Suprapubic skin (tissue), 4 donors: ENCODE measurements at regions not wholly inside any gene's neighbourhood (a gene's known extent, or its start where the extent isn't known, plus 50 kb on each side); places are given as distances from the start of the nearest gene placed in this dataset.

Source experiments
- DNase-seq, 2 donors: peaks; one replicate each; pipeline ENCODE4 v3.0.0-alpha.2; 2019; ENCODE audit warnings: low spot score in 2 of 2
- H3K27ac ChIP-seq: fragments of 200-600 bp; sonication (generic); one replicate; pipeline ENCODE4 v1.5.1; 2019
- H3K27me3 ChIP-seq: fragments of 200-600 bp; sonication (generic); one replicate; pipeline ENCODE4 v1.5.1; 2019
- H3K36me3 ChIP-seq: fragments of 200-600 bp; sonication (generic); one replicate; pipeline ENCODE4 v1.5.1; 2019
- H3K4me1 ChIP-seq: fragments of 200-600 bp; sonication (generic); one replicate; pipeline ENCODE4 v1.5.1; 2019
- H3K4me3 ChIP-seq: fragments of 200-600 bp; sonication (generic); one replicate; pipeline ENCODE4 v1.5.1; 2019; ENCODE audit warnings: mild to moderate bottlenecking
- H3K9me3 ChIP-seq: fragments of 200-600 bp; sonication (generic); one replicate; pipeline ENCODE4 v1.5.1; 2019
- EP300 ChIP-seq: sonication (generic); formaldehyde crosslinking; IDR thresholded peaks from one replicate; pipeline ENCODE4 v1.6.1; 2017; ENCODE audit warnings: antibody characterized with exemption
- POLR2A ChIP-seq, 2 donors: fragments of 450-650 bp; IDR thresholded peaks; one replicate each; pipeline ENCODE4 v1.6.1; 2017; ENCODE audit warnings: antibody characterized with exemption in 2 of 2, mild to moderate bottlenecking in 2 of 2, moderate library complexity in 2 of 2
- POLR2AphosphoS5 ChIP-seq, 3 donors: sonication (generic); formaldehyde crosslinking; IDR thresholded peaks; one replicate each; pipeline ENCODE4 v1.6.1; 2017; ENCODE audit warnings: antibody characterized with exemption in 3 of 3
- WGBS: methylation state at CpG from one replicate; pipeline ENCODE4 v1.1.5; 2018; 5-methylcytosine and 5-hydroxymethylcytosine counted together
- TF ChIP-seq, protein P1 (sequence below), 2 donors: fragments of 200-600 bp in 1 of 2; fragments of 450-650 bp in 1 of 2; sonication (generic) in 1 of 2; IDR thresholded peaks; one replicate each; pipeline ENCODE4 v1.5.1; 2016 to 2019; ENCODE audit warnings: antibody characterized with exemption in 2 of 2, mild to moderate bottlenecking in 1 of 2, moderate library complexity in 1 of 2

DNA sequence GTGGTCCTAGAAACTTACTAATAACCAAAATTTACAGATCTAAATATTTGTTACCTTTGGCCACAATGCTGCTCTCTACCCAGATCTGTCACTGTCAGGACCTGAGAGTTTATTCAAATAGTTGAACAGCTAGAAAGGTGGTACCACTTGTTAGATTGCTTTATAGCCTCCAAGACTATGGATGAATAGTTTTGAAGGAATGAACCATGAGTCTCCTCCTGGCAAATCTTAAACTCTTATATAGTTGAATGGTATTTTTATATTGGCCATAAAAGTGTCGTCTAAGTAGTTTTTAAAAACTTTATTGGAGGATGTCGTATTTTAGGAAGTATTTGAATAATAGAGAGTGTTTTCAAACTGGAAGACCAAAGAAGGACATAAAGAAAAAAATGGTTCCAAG, 178.7 kb downstream of the AHR start:
- H3K4me3 ChIP-seq: no peak overlapping the region
- H3K27ac ChIP-seq: no peak overlapping the region
- no peak for DNase-seq
- WGBS: 80% methylated on average over 2 of the region's 2 CpGs
- no peaks in the 10 kb centered on the region for H3K36me3 ChIP-seq
- no peaks in the 10 kb centered on the region for H3K4me1 ChIP-seq
- no peaks in the 10 kb centered on the region for H3K9me3 ChIP-seq
- TF ChIP-seq, protein P1, sequence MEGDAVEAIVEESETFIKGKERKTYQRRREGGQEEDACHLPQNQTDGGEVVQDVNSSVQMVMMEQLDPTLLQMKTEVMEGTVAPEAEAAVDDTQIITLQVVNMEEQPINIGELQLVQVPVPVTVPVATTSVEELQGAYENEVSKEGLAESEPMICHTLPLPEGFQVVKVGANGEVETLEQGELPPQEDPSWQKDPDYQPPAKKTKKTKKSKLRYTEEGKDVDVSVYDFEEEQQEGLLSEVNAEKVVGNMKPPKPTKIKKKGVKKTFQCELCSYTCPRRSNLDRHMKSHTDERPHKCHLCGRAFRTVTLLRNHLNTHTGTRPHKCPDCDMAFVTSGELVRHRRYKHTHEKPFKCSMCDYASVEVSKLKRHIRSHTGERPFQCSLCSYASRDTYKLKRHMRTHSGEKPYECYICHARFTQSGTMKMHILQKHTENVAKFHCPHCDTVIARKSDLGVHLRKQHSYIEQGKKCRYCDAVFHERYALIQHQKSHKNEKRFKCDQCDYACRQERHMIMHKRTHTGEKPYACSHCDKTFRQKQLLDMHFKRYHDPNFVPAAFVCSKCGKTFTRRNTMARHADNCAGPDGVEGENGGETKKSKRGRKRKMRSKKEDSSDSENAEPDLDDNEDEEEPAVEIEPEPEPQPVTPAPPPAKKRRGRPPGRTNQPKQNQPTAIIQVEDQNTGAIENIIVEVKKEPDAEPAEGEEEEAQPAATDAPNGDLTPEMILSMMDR (IDR thresholded peaks at IDR 0.05): no peak
- no peak for TF ChIP-seq POLR2A (IDR thresholded peaks at IDR 0.05)
- TF ChIP-seq EP300: no peak
- H3K27me3 ChIP-seq: no peaks in the 10 kb centered on the region

DNA sequence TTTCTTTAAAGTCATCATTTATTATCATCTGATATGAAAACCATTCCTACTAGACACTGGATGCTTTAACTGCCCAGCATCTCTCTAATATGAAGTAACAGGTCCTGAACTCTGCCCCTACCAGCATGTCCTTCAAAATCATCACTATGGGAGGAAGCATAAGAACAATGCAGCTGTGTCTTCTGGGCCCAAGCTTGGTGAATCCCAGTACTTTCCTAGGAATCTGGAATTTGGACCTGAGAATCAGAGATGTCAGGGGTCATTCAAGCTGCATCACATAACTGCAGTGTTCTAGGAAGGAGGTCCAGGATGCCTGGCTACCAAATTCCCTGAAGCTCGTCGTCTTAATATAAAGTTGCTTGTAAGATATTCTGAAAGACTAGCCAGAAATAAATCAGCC, 182.7 kb downstream of the AHR start:
- DNase-seq: no peak
- 89% methylated on average over 2 of the region's 2 CpGs for WGBS
- Histone ChIP-seq H3K27me3 (no peaks in the 10 kb centered on the region), H3K27ac (no peak overlapping the region), H3K9me3 (no peaks in the 10 kb centered on the region), H3K4me3 (no peak overlapping the region), H3K4me1 (no peaks in the 10 kb centered on the region), H3K36me3 (no peaks in the 10 kb centered on the region)
- TF ChIP-seq EP300 (no peak), POLR2A (IDR thresholded peaks at IDR 0.05) (no peak)

DNA sequence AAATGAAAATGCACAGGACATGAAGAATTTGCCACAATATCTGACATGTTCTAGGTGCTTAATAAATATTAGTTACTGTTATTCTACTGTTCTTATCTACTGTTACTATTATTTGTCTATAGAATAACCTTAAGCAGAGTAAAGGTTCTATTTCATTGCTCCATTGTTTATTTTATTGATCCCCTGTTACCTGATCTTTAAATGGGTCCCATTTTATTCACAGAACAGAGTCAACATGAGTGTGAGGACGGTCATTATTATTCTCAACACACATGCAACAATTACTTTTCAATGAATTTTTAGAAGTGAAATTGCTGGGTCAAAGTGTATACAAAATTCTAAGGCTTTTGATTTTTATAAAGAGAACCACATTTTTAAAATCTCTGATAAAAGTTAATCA, 186.9 kb downstream of the AHR start:
- Histone ChIP-seq H3K4me3 (no peak overlapping the region), H3K36me3 (no peaks in the 10 kb centered on the region), H3K4me1 (peaks cover 15% of the 10 kb centered on the region), H3K27ac (no peak overlapping the region), H3K27me3 (no peaks in the 10 kb centered on the region), H3K9me3 (no peaks in the 10 kb centered on the region)
- TF ChIP-seq, protein P1 (IDR thresholded peaks at IDR 0.05): no peak
- no peak for TF ChIP-seq EP300
- TF ChIP-seq POLR2A (IDR thresholded peaks at IDR 0.05): no peak
- no peak for TF ChIP-seq POLR2AphosphoS5 (IDR thresholded peaks at IDR 0.05)
- 96% methylated on average over 1 of the region's 1 CpG for WGBS
- DNase-seq: no peak

DNA sequence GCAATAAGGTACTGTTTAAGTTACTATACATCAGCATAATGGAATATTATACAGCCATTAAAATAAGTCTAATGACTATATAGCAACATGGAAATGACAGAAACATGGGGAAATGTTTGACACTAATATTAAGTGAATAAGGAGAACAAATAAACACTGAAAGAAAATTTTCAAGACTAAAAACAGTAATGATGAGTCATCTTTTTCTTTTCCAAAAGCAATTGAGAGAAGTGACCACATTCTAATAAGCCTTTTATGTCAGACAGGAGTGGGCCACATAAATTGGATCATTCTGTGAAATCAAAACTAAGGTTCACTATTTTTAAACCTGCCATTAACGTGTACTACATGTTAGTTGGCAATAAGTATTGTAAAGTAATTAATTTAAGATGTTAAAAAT, 187.5 kb downstream of the AHR start:
- no peaks in the 10 kb centered on the region for H3K36me3 ChIP-seq
- WGBS: 53% methylated on average over 1 of the region's 1 CpG
- H3K9me3 ChIP-seq: no peaks in the 10 kb centered on the region
- TF ChIP-seq, protein P1 (IDR thresholded peaks at IDR 0.05): no peak
- TF ChIP-seq POLR2AphosphoS5 (IDR thresholded peaks at IDR 0.05): no peak
- TF ChIP-seq EP300: no peak
- no peak for TF ChIP-seq POLR2A (IDR thresholded peaks at IDR 0.05)
- H3K27me3 ChIP-seq: no peaks in the 10 kb centered on the region
- H3K4me3 ChIP-seq: no peak overlapping the region
- peaks cover 15% of the 10 kb centered on the region for H3K4me1 ChIP-seq
- no peak for DNase-seq
- no peak overlapping the region for H3K27ac ChIP-seq

DNA sequence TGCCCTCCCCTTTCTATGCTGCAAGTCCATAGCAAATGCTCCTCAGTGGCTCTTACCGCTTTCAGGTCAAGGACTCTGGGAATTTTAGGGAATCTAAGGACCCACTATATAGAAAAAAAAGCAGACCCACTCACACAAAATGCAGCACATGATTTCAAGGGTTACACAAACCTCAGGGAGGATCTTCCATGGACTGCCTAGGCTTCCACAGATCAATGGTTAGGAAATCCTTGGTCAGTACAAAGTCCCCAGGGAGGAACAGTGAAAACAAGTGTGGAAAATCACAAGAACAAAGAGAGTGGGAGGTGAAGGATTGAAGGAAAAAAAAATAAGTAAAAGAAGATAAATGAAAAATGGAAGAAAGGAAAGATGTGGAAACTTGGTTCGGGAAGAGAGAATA, 188.4 kb downstream of the AHR start:
- TF ChIP-seq, protein P1 (IDR thresholded peaks at IDR 0.05): no peak
- TF ChIP-seq POLR2AphosphoS5 (IDR thresholded peaks at IDR 0.05) (no peak), POLR2A (IDR thresholded peaks at IDR 0.05) (no peak)
- Histone ChIP-seq H3K4me3 (no peak overlapping the region), H3K36me3 (no peaks in the 10 kb centered on the region), H3K9me3 (no peaks in the 10 kb centered on the region), H3K4me1 (peaks cover 15% of the 10 kb centered on the region), H3K27ac (no peak overlapping the region), H3K27me3 (no peaks in the 10 kb centered on the region)
- 90% methylated on average over 2 of the region's 2 CpGs for WGBS
- DNase-seq: no peak

DNA sequence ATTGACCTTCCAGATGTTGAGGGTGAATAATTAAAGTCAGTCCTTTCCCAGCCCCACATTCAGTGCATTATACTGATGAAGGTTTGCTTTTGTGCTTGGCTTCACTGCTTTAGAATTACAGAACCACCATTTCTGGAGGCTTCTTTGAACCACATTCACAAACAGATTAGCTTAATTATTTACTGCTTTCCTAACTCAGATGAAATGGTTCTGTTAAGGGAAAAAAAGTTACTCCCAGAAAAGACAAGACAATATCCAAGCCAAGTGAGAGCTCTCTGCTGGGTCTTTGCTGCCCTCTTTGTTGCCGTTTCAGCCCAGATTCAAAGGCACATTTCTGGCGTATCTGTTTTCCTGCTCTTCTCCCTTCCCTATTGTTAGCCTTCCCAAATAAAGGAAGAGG, 188.9 kb downstream of the AHR start:
- Histone ChIP-seq H3K27me3 (no peaks in the 10 kb centered on the region), H3K36me3 (no peaks in the 10 kb centered on the region), H3K4me1 (peaks cover 15% of the 10 kb centered on the region), H3K9me3 (no peaks in the 10 kb centered on the region), H3K27ac (no peak overlapping the region), H3K4me3 (no peak overlapping the region)
- no peak for DNase-seq
- TF ChIP-seq, protein P1 (IDR thresholded peaks at IDR 0.05): no peak
- no peak for TF ChIP-seq EP300
- no peak for TF ChIP-seq POLR2AphosphoS5 (IDR thresholded peaks at IDR 0.05)
- no peak for TF ChIP-seq POLR2A (IDR thresholded peaks at IDR 0.05)
- WGBS: 76% methylated on average over 2 of the region's 2 CpGs
